Neutrophil (primary cell): ENCODE measurements at regions not wholly inside any gene's neighbourhood (a gene's known extent, or its start where the extent isn't known, plus 50 kb on each side); places are given as distances from the start of the nearest gene placed in this dataset.

Experiments
- H3K27ac ChIP-seq: fragments of 200-600 bp; sonication (generic); 2 replicates; pipeline ENCODE4 v1.5.1; 2016; ENCODE audit warnings: mild to moderate bottlenecking, moderate library complexity
- H3K27me3 ChIP-seq: fragments of 200-600 bp; sonication (generic); 2 replicates; pipeline ENCODE4 v1.6.0; 2016; ENCODE audit warnings: mild to moderate bottlenecking
- H3K36me3 ChIP-seq: fragments of 200-600 bp; sonication (generic); 2 replicates; pipeline ENCODE4 v1.5.1; 2017
- H3K4me1 ChIP-seq, 2 experiments: fragments of 200-600 bp in 1 of 2; sonication (generic) in 1 of 2; 1 replicate in 1 of 2; 2 replicates in 1 of 2; pipeline versions ENCODE4 v1.5.1 to v1.6.1; 2013 to 2016; ENCODE audit warnings: low read depth in 1 of 2, low read length in 1 of 2, mild to moderate bottlenecking in 1 of 2, moderate library complexity in 1 of 2; ENCODE audit not compliant: control insufficient read depth in 1 of 2, insufficient read depth in 1 of 2
- H3K4me3 ChIP-seq, 2 experiments: fragments of 200-600 bp in 1 of 2; sonication (generic) in 1 of 2; 1 replicate in 1 of 2; 2 replicates in 1 of 2; pipeline ENCODE4 v1.5.1; 2013 to 2016; ENCODE audit warnings: low read depth in 1 of 2, low read length in 1 of 2, mild to moderate bottlenecking in 1 of 2, moderate library complexity in 1 of 2
- H3K9me3 ChIP-seq: fragments of 200-600 bp; sonication (generic); 2 replicates; pipeline ENCODE4 v1.5.1; 2016
- TF ChIP-seq, protein P1 (sequence below): fragments of 200-600 bp; sonication (generic); IDR thresholded peaks from 2 replicates; pipeline ENCODE4 v1.5.1; 2016; ENCODE audit warnings: antibody characterized with exemption

DNA sequence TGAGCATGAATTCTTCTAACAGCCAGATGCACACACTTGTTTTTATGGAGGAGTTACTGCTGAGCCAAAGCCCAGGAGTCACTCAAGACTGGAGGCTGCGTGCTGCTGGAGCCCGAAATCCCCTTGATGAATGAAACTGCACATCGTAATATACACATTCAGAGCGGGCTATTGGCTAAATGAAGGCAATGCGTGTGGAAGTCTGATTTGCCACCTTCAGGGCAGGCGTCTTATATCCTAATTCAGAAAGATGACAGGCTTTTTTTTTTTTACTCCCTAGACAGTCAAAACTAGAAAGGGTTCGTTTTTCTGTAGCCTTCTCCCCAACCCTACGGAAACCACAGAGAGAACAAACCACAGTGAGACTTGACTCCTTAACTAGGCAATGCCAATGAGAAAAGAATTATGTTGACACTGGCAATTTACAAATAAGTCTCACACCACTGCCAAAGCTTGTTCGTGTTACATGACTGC, 227.2 kb upstream of the KLF14 start:
- peaks cover 27% of the 10 kb centered on the region for H3K36me3 ChIP-seq
- peak overlapping the region; percentile 39 to 51 for H3K4me3 ChIP-seq
- TF ChIP-seq, protein P1, sequence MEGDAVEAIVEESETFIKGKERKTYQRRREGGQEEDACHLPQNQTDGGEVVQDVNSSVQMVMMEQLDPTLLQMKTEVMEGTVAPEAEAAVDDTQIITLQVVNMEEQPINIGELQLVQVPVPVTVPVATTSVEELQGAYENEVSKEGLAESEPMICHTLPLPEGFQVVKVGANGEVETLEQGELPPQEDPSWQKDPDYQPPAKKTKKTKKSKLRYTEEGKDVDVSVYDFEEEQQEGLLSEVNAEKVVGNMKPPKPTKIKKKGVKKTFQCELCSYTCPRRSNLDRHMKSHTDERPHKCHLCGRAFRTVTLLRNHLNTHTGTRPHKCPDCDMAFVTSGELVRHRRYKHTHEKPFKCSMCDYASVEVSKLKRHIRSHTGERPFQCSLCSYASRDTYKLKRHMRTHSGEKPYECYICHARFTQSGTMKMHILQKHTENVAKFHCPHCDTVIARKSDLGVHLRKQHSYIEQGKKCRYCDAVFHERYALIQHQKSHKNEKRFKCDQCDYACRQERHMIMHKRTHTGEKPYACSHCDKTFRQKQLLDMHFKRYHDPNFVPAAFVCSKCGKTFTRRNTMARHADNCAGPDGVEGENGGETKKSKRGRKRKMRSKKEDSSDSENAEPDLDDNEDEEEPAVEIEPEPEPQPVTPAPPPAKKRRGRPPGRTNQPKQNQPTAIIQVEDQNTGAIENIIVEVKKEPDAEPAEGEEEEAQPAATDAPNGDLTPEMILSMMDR, result no peak
- no peaks in the 10 kb centered on the region for H3K27me3 ChIP-seq
- H3K9me3 ChIP-seq, result no peaks in the 10 kb centered on the region
- peak overlapping the region; percentile 93 for H3K27ac ChIP-seq
- H3K4me1 ChIP-seq, result peaks cover 72 to 77% of the 10 kb centered on the region in 2 experiments

DNA sequence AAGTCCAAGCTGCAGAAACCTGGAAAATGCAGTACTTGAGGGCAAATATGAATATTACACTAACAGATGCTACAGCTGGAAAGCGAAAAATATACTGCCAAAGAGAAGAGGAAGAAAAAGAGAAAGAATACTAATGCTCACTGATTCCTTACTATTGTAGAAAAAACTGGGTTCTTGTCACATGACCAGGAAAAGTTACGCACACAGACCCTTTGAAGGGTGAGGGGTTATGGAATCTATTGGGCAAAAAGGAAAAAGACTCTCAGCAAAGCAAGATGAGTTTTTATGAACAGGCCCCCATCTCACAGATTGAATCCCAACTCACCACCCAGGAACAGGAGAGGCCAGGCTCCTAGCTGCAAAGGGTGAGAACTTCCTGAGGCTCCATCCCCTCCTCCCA, 228.1 kb upstream of the KLF14 start:
- Histone ChIP-seq H3K9me3 (no peaks in the 10 kb centered on the region), H3K4me1 (peaks cover 64 to 68% of the 10 kb centered on the region in 2 experiments), H3K36me3 (peaks cover 35% of the 10 kb centered on the region), H3K4me3 (peak overlapping the region in 1 of 2 experiments; percentile 22), H3K27me3 (no peaks in the 10 kb centered on the region), H3K27ac (peak overlapping the region; percentile 93)
- TF ChIP-seq, protein P1, result no peak

DNA sequence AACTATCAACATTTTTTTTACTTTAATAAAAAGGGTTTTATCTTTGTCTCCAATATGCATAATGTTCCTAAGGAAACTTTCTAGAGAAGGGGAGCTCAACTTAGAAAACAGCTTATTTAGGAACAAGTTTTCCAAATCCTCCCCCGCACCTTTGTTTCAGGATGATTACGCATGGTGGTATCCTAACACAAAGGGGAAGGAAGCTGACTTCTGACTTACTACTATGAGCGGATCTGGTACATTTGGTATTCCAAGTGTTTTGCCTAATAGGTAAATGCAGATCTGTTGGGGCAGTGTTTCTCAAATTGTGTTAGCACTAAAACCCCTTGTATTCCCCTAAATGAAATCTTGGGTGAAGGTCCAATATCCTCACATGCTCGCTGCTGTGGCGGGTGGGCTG, 229.3 kb upstream of the KLF14 start:
- Histone ChIP-seq H3K27ac (peak overlapping the region; percentile 9), H3K36me3 (peaks cover 37% of the 10 kb centered on the region), H3K27me3 (no peaks in the 10 kb centered on the region), H3K9me3 (no peaks in the 10 kb centered on the region), H3K4me3 (no peak overlapping the region), H3K4me1 (peaks cover 53 to 55% of the 10 kb centered on the region in 2 experiments)
- TF ChIP-seq, protein P1, result no peak

DNA sequence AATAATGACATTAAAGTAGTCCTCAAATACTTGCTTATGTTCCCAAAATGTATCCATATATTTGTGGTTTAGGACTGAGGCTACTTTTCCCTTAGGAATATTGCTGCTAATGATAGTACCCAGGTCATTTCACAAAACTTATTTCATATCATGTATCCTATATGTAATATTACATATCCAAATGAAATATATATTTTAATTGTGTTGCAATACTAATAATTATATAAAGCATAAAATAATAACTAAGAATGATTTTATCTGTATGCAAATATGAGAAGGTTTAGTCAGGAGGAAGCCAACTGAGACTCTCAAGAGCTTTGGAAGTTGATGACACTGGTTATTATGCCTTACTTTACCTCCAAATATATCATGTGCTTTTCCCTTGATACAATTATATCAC, 231.5 kb upstream of the KLF14 start:
- Histone ChIP-seq H3K4me3 (no peak overlapping the region), H3K9me3 (no peaks in the 10 kb centered on the region), H3K27me3 (no peaks in the 10 kb centered on the region), H3K27ac (no peak overlapping the region), H3K36me3 (peaks cover 28% of the 10 kb centered on the region), H3K4me1 (peaks cover 31 to 35% of the 10 kb centered on the region in 2 experiments)
- TF ChIP-seq, protein P1, result no peak

DNA sequence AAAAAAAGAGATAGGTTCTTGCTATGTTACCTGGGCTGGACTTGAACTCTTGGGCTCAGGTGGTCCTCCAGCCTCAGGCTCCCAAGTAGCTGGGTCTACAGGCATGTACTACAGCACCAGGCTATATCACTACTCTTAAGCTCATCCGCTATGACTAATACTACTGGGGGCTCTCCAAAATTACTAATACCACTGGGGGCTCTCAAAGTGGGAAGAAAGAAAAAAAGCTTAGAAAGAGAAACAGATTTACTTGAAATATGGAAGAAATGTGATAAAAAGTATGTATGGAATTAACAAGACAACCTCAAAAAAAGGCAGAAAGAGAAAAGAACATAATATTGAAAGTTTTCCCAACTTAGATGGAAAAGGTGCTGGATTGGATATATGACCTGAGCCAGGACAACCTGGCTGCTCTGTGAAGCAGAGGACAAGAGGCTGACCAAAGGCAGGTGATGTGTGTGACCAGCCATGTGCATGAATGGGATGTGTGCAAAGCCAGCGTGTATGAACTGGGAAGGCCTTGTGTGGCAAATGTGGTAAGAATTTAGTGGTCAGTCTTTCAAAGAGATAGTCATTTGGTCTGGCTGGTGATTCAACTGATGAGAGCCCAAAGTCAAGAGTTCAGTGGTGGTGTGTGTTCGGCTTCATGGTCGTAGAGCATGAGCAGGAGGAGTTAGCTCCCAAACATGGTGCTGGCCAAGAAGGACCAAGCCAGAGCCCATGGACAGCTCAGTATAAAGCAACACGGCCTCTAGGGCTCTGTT, 232.4 kb upstream of the KLF14 start:
- TF ChIP-seq, protein P1, result no peak
- Histone ChIP-seq H3K9me3 (no peaks in the 10 kb centered on the region), H3K36me3 (peaks cover 28% of the 10 kb centered on the region), H3K27me3 (no peaks in the 10 kb centered on the region), H3K4me1 (peaks cover 22 to 26% of the 10 kb centered on the region in 2 experiments), H3K27ac (no peak overlapping the region), H3K4me3 (no peak overlapping the region)
